Kidney (tissue), 13 donors: ENCODE measurements at regions not wholly inside any gene's neighbourhood (a gene's known extent, or its start where the extent isn't known, plus 50 kb on each side); places are given as distances from the start of the nearest gene placed in this dataset.

Experiments
- DNase-seq, 5 donors: peaks; one replicate each; pipeline ENCODE4 v3.0.0-alpha.2; 2013 to 2020
- FAIRE-seq: peaks from 2 replicates; lab custom pipeline; 2012; peaks lifted over from hg19 to GRCh38; lab: Jason Lieb, UNC
- H3K27ac ChIP-seq, 2 donors: one replicate each; pipeline ENCODE4 v1.7.0; 2013; ENCODE audit warnings: low read depth in 2 of 2, low read length in 2 of 2, inconsistent platforms in 1 of 2
- H3K27me3 ChIP-seq: one replicate; pipeline ENCODE4 v1.7.1; 2013; ENCODE audit warnings: low read length, inconsistent platforms; ENCODE audit not compliant: control insufficient read depth, insufficient read depth
- H3K36me3 ChIP-seq, 3 donors: one replicate each; pipeline versions ENCODE4 v1.7.0 to v1.7.1; 2013; ENCODE audit warnings: low read length in 3 of 3, control low read depth in 1 of 3, inconsistent platforms in 1 of 3; ENCODE audit not compliant: insufficient read depth in 3 of 3, control insufficient read depth in 2 of 3
- H3K4me1 ChIP-seq, 3 donors: one replicate each; pipeline versions ENCODE4 v1.7.0 to v1.7.1; 2013; ENCODE audit warnings: low read length in 3 of 3, inconsistent platforms in 1 of 3, low read depth in 1 of 3; ENCODE audit not compliant: control insufficient read depth in 2 of 3, insufficient read depth in 2 of 3
- H3K4me3 ChIP-seq, 3 donors: one replicate each; pipeline versions ENCODE4 v1.7.0 to v1.8.1; 2013; ENCODE audit warnings: low read length in 3 of 3, control low read depth in 1 of 3, inconsistent platforms in 1 of 3
- H3K9ac ChIP-seq, 3 donors: one replicate each; pipeline versions ENCODE4 v1.7.0 to v1.7.1; 2013; ENCODE audit warnings: low read length in 3 of 3, control low read depth in 1 of 3, inconsistent platforms in 1 of 3
- H3K9me3 ChIP-seq, 3 donors: one replicate each; pipeline versions ENCODE4 v1.7.0 to v1.7.1; 2013; ENCODE audit warnings: low read length in 3 of 3, control low read depth in 1 of 3, inconsistent platforms in 1 of 3; ENCODE audit not compliant: control insufficient read depth in 2 of 3, insufficient read depth in 1 of 3
- intact Hi-C: fragments of 100-400 bp; cut with DNase I; formaldehyde crosslinking; loops from one replicate; pipeline ENCODE4 v1.11.1; 2022
- TF ChIP-seq, protein P1 (sequence below): IDR thresholded peaks from 3 replicates; pipeline ENCODE4 v1.5.1; 2012; ENCODE audit warnings: mild to moderate bottlenecking, moderate library complexity, borderline replicate concordance; ENCODE audit not compliant: insufficient read depth; ENCODE audit errors: extremely low read depth
- donor health status: control.
- donor health status: control.
- donor health status: control.
- donor health status: control.
- donor health status: control.
- donor health status: DM: yes; HTN: yes; CAD: no.
- donor health status: Normal renal cell carcinoma (clear cell type).

DNA sequence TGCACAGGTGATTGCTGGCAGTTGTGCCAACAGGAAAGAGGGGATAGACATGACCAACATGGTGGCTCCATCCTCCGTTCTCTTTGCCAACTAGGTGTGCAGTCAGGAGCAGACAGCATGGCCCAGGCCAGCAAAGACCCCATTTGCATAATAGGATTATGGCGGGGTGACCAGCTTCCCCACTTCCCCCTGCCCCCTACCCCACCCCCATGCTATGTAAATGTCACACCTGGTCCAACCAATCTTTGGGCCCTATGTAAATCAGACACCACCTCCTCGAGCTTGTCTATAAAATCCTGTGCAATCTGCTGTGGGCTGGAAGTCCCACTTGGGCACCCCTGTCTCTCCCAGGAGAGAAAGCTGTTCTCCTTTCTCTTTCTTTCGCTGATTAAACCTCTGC lies 146.0 kb downstream of the SLC30A10 start:
- Histone ChIP-seq H3K9me3 (no peaks in the 10 kb centered on the region), H3K4me1 (no peaks in the 10 kb centered on the region), H3K9ac (no peak overlapping the region), H3K4me3 (no peak overlapping the region), H3K36me3 (no peaks in the 10 kb centered on the region), H3K27ac (no peak overlapping the region), H3K27me3 (no peaks in the 10 kb centered on the region)
- intact Hi-C loops = no loop called here
- FAIRE-seq (no peak), DNase-seq (no peak)
- TF ChIP-seq, protein P1, sequence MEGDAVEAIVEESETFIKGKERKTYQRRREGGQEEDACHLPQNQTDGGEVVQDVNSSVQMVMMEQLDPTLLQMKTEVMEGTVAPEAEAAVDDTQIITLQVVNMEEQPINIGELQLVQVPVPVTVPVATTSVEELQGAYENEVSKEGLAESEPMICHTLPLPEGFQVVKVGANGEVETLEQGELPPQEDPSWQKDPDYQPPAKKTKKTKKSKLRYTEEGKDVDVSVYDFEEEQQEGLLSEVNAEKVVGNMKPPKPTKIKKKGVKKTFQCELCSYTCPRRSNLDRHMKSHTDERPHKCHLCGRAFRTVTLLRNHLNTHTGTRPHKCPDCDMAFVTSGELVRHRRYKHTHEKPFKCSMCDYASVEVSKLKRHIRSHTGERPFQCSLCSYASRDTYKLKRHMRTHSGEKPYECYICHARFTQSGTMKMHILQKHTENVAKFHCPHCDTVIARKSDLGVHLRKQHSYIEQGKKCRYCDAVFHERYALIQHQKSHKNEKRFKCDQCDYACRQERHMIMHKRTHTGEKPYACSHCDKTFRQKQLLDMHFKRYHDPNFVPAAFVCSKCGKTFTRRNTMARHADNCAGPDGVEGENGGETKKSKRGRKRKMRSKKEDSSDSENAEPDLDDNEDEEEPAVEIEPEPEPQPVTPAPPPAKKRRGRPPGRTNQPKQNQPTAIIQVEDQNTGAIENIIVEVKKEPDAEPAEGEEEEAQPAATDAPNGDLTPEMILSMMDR = no peak

DNA sequence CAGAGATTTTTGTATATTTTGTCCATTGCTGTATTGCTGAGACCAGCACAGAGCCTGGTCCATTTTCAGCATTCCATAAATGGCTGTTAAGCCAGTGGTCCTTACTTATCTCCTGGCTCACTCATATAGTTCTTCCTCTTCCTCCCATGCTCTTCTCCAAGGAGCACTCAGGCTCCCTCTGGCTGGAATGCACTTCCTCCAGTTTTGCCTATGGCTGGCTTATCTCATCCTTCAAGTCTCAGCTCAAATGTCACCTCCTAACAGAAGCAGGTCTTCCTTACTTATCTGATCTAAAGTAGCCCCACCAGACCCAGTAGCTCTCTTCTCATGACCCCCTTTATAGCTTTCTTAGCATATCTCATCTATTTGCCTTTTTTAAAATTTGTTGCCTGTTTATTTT lies 146.9 kb downstream of the SLC30A10 start:
- Histone ChIP-seq H3K27ac (no peak overlapping the region), H3K36me3 (no peaks in the 10 kb centered on the region), H3K4me3 (no peak overlapping the region), H3K9me3 (no peaks in the 10 kb centered on the region), H3K27me3 (no peaks in the 10 kb centered on the region), H3K9ac (no peak overlapping the region), H3K4me1 (no peaks in the 10 kb centered on the region)
- intact Hi-C loops = no loop called here
- TF ChIP-seq, protein P1 = no peak
- no peak for DNase-seq
- no peak for FAIRE-seq

DNA sequence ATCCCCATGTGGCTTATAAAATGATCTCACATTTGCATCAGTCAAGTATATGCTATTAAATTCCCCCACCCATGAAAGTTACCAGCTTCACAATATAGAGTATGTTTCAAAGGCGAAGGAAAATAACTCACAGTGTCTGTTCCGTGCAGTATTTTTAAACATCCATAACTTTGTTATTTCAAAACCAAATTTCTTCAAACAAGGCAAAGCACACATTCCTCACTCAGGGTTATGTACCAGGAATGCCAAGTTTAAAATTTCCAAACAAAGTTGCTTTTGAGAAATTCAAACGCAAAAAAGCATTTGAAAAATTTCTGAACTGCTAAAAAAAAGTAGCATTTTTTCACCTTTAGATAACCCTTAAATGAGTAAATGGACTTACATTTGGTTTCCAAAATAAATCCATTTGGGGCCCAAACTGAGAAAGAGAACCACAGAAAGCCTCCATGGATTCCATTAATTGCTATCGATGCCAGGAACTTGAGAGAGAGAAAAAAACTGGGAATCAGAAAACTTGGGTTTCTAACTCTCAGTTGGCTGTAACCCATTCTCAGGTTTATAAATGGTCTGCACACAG lies 149.5 kb downstream of the SLC30A10 start:
- no peaks in the 10 kb centered on the region for H3K4me1 ChIP-seq

More for the DNA sequence above, 149.5 kb downstream of the SLC30A10 start:
- no peak for DNase-seq
- no peaks in the 10 kb centered on the region for H3K9me3 ChIP-seq
- intact Hi-C loops = no loop called here
- no peaks in the 10 kb centered on the region for H3K27me3 ChIP-seq
- H3K4me3 ChIP-seq = no peak overlapping the region
- no peaks in the 10 kb centered on the region for H3K36me3 ChIP-seq
- H3K9ac ChIP-seq = no peak overlapping the region
- TF ChIP-seq, protein P1 = no peak
- no peak overlapping the region for H3K27ac ChIP-seq
- no peak for FAIRE-seq
